HG03108 (cell line): ENCODE measurements at regions not wholly inside any gene's neighbourhood (a gene's known extent, or its start where the extent isn't known, plus 50 kb on each side); places are given as distances from the start of the nearest gene placed in this dataset.
"Not testable (repeated sequence)": the region's sequence is repeated elsewhere in the genome, so short reads cannot be mapped to it uniquely, and the experiment has no call there.

Source experiments
- ATAC-seq: cut with Tn5 transposase; IDR thresholded peaks from one replicate; pipeline ENCODE4 v1.9.1; 2021; ENCODE audit warnings: moderate library complexity; ENCODE audit not compliant: unreplicated experiment

DNA sequence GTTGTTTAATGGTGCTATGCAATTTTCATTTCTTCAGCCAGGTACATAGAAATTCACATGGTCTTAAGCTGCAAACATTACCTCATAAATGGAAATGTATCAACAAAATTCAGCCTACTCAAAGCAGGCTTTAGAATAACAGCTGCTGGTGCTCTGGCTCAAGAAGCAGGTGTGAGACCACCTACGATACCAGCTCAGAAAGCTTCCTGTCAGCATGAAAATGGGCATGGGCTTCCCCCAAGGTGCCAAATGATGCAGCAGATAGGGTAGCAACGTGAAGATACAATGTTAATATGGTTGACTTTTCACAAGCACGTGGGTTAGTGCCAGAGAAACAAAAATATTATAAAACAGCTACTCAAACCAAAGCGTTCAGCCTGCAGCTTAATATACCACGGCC is 343.4 kb upstream of the PRICKLE1 start:
- ATAC-seq = no peak

DNA sequence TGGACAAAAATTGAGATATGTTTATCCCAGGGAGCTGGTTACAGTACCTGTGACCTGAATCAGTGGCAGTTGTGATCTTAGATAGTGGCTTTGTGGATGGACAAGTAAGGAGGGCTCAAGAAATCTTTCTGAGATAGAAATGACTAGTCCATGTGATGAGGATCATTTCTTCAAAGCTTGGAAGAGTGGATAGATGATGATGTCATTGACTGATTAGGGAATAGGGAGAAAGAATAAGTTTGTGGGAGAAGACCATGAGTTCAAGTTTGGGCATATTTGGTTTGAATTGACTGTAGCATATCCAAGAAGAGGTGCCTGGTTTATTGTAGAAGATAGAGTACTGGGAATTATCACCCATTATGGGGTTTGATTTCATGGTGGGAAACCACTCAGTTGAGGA is 336.7 kb upstream of the PRICKLE1 start:
- no peak for ATAC-seq

DNA sequence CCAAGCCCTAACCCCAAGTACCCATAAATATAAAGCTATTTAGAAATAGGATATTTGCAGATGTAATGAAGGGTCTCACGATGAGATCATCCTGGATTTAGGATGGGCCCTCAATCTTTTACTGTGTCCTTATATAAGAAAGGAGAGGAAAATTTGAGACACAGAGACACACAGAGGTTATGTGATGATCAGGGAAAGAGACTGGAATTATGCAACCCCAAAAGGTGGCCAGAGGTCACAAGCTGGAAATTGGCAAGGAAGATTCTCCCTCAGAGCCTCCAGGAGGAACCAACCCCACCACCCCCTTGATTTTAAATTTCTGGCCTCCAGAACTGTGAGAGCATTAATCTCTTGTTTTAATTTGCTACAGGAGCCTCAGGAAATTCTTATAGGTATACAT is 334.9 kb upstream of the PRICKLE1 start:
- ATAC-seq = no peak

DNA sequence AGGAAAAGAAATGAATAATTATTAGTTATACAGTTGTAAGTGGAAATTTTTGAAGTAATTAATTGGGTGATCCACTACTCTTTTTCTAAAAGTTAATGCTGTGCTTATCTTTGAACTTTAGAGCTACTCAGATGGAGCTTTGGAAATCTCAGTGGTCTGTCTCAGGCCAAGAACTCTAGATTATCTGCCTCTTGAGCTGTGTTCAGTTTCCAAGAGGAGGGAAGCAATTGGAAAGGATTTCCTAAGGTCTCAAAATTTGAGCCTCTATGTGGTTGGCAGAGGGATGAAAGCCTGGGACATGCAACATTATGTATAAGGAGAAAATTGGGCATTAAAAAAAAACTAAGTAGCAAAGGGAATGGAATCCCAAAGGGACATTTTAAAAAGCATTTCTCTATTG is 334.0 kb upstream of the PRICKLE1 start:
- ATAC-seq = no peak

DNA sequence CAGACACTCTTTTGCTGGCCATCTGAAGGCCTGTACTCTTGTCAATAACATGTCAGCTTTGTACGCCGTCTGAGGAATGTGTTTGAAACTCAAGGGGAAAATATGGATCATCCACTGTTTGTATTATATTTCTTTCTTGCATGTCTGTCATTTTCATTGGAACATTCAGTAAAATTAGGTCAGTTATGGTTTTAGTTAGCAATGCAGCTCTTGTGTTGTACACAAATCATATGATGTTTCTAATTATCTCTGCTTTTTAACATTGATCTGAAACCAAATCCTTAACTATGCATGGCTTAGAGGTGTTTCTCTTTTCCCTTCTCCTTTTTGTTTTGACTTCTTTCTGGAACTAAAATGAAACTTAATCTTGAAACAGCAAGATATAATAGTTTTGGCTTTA is 333.6 kb upstream of the PRICKLE1 start:
- no peak for ATAC-seq

DNA sequence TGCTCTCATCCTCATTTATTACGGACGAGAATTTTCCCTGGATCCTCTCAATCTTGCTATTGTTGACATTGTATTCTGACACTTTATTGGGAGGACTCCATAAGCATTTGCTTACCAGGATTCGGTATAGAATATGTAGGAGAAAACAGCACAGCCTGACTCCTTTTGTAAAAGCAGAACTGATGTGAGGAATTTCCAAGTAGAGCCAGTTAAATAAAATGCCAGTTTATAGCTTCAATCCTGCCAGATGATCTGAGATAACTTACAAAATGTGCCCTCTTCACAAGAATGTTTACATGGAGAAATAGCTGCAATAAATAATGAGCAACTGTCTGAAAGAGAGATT is 332.9 kb upstream of the PRICKLE1 start:
- ATAC-seq = no peak

DNA sequence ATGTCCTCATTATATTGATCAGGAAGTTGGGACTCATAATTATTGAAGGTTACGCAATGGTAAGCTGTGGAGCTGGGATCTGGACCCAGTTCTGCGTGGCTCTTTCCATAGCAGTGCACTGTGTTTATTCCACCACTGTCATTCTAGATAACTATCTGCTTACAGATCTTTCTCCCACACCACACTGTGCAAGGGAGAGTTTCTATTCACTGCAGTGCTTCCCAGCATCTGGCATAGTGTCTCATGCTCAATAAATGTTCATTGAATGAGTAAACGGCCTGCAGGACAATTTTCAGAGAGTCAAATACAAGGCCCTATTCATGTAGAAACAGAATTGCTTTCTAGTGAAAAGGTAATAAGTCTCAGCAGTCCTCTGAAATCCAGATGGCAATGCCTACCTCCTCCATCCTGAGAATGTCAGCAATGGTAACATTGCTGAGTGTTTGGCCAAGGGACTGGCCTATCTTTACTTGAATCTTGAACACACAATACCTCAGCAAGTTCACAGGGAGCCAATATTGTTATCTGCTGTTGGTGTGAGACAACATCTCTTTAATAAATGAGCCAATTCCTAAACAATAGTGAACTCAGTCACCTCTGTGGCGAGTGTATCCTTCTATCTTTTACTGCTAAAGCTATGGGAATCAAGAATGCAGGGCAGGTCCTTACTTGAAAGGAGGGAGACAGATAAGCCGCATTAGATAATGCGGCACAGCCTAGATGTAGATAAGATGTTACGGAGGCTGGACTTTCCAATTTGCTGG is 332.4 kb upstream of the PRICKLE1 start:
- no peak for ATAC-seq

DNA sequence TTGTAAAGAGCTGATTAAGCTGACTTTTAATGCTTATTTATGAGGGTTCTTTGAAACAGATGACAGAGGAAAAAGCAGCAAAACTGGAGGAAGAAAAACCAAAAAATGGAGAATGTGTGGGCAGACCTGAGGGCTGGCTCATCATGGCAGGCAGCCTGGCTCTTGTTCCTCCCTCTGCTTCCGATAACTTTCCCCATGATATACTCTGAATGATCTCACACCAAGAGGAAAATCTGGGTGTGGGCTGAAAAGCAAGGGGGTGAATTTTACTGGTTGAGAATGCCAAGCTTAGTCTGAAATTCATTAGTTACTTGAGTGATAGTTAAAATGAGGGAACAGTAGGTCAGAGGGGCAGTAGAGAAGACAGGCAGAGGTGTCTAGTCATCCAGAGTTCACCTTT is 330.1 kb upstream of the PRICKLE1 start:
- ATAC-seq = no peak

DNA sequence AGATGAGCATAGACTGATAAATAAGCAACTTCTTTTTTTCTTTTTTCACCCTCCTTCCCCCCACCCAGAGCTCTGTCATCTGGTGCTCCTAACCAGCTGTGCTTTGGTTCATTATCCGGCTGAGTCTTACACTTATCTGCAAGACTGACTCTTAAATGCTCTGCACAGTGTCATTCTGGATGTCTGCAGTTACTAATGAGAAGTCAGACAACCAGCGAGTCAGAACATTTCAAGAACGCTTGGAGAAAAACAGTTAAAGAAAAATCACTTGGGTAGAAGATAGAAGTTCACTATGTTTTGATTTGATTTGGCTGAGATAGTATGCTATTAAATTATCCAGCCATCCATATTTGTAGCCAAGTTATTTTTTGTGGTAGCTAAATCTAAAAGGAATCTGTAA is 328.9 kb upstream of the PRICKLE1 start:
- ATAC-seq = no peak

DNA sequence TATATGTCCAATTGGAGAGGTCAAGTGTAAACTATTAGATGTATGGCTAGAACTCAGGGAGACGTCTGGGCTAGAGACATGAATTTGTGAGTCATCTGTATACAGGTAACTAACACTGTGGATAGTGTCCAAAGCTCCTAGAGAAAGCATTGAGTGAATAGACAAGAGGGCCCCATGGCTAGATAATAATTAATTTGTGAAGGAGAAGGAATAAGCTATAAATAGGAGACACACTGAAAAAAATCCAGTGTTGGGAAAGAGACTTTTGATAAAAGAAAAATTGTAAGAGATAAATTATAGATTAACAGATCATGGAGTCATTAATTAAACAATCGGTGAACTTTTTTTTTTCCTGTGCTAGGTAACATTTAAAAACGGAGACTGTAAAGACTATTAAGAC is 326.6 kb upstream of the PRICKLE1 start:
- no peak for ATAC-seq

DNA sequence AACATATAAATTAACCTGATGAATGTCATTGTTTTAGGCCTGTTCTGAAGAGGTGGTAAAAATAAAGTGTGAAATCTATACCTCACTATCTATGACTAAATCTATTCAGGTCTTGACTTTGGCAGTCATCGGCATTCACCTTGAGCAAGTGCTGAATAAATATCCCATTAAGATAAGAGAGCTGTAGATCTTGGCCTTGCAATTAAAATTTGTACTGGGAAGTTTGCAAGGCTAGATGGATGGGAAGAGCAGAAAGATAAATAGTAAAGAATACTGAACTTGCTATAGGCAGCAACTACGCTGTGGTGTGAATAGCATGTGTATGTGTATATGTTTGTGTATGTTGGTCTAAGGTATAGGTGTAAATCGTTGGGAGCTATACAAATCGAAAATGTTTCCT is 325.9 kb upstream of the PRICKLE1 start:
- no peak for ATAC-seq

DNA sequence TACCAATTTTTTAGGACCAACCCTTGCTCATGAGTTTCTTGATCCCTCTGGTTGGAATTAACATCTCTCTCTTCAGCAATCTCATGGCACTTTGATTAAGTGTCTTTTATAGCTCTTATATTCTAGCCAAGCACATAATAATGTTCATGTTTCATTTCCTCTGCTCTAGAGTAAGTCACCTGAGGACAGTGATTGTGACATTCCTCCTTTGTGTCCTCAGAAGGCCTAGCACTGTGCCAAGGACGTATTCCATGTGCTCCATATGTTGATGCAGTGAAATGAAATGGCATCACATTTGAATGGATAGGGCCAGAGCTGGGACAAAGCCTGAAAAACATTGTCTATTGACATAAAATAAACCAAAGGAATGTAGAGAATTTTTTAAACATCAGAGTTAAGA is 322.8 kb upstream of the PRICKLE1 start:
- ATAC-seq = no peak

DNA sequence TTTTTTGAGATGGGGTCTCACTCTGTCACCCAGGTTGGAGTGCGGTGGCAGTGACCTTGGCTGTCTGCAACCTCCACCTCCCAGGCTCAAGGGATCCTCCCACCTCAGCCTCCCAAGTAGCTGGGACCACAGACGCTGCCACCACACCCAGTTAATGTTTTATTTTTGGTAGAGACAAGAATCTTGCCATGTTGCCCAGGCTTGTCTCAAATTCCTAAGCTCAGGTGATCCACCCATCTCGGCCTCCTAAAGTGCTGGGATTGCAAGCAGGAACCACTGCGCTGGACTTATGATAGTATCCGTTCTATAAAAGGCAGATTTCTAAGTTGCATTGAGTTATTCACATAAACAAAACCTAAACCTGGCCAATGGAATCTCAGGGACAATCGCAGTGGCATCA is 321.1 kb upstream of the PRICKLE1 start:
- ATAC-seq = no peak

DNA sequence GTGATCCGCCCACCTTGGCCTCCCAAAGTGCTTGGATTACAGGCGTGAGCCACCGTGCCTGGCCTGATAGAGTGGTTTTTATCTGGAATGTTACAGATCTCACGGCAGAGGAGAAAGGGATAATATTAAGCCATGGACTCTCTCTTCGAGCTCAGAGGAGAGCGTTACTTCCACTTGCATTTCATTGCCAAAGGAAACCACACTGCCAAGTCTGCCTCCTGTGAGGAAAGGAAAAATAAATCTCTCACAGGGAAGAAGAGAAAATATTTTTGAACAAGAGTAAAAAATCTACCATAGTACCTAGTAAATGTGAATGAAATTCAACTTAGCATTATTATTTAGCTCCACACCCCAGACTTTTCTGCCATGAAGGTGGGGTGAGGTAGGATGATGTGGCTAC is 319.2 kb upstream of the PRICKLE1 start:
- ATAC-seq = no peak

DNA sequence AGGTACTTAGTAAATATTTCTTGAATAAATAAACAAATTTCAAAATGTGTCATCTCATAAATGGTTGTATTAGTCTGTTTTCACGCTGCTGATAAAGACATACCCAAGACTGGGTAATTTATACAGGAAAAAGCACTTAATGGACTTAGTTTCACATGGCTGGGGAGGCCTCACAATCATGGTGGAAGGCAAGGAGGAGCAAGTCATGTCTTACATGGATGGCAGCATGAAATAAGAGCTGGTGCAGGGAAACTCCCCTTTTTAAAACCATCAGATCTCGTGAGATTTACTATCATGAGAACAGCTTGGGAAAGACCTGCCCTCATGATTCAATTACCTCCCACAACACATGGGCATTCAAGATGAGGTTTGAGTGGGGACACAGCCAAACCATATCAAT is 317.3 kb upstream of the PRICKLE1 start:
- not testable (repeated sequence) for ATAC-seq

DNA sequence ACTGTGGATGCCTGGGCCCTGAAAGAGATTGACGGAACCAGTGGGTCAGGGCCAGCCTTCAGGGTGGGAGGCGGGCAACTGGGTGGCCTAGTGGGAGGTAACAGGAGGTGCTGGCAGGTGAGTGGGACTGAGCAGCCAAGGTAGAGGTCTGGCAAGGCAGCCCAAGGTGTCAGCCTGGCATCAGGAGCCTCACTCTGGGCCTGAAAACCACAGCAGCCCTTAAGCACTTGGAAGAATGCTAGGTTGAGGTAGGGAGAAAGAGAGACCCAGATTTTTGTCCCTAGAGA is 315.8 kb upstream of the PRICKLE1 start:
- no peak for ATAC-seq

DNA sequence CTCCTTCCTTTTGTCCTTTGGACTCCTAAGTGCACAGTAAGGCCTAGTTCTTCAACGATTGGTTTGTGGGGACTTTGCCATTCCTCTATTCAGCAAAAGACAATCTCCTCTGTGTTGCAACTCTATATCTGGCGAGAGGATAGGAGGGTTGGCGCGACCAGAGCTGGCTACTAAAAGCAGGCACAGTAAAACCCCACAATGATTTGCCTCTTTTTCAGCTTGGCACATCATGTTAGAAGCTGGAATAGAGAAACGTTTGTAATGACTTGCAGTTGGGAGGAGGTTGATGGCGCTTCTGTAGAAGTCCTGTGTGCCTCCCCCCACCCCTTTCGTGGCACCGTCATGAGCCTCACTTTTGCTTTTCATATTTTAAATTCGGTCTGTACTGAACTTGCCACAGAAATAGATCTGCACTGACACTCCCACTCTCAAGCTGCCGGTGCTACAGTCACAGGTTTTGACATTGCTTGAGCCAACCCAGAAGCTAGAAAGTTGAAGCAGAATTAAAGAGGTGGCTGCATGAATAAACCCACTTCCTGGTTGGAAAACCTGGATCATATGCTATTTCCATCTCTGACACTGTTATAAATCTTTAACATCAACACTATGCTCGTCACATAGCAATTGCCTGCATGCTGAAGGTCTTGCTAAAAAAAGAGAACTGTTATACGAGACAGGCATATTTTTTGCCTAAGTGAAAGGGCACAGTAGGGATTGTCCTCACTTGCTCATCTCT is 315.3 kb upstream of the PRICKLE1 start:
- ATAC-seq = no peak

DNA sequence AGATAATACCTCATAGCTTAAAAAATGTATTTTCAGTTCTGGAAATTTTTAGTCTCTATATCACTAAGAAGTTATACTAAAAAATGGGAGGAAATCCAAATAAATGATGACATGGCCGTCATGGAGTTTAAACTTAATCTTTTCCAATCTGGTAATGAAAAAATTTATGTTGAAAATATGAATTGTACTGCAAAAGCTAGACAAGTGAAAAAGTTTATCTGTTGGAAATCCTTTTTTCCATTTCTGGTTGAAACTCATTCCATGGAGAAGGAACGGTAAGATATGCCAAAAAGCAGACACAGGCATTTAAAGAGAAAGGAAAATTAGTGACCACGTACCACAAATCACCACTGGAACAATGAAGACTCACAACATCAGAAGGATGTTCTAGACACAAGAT is 314.2 kb upstream of the PRICKLE1 start:
- ATAC-seq = no peak

DNA sequence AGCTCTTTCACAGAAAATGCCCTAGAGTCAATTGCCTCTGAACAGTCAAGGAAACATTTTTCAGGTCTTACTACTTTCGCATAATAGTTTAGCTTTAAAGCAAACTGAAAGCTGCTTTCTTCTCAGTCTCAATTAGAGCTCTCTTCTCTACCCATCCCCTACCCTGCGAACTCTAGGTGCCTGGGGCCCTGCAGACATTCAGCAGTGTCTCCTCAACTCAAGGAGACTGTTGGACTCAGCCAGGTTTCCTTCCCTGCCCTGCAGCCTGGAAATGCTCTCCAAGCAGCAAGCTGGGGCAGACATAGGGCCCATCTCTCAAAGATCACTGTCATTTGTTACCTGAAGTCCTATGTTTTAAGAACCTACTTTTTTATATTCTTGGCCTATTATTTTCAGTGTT is 312.5 kb upstream of the PRICKLE1 start:
- ATAC-seq = no peak

DNA sequence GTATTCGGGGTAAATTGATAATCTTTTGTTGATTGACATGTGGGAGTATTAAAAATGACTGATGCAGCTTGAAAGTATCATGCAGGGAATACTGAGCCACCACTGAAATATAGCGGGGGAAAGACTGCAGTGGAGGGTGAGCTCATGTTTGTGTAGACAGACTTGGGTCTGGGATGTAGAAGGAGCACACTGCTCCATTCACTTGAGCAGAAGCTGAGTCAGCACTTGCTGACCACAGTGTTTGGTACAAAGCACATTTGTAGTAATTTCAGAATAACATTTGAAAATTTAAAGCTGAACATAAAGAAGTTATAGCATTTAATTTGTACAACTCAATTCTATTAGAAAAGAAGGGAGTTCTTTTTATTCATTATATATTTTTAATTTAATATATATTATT is 304.3 kb upstream of the PRICKLE1 start:
- ATAC-seq = no peak

DNA sequence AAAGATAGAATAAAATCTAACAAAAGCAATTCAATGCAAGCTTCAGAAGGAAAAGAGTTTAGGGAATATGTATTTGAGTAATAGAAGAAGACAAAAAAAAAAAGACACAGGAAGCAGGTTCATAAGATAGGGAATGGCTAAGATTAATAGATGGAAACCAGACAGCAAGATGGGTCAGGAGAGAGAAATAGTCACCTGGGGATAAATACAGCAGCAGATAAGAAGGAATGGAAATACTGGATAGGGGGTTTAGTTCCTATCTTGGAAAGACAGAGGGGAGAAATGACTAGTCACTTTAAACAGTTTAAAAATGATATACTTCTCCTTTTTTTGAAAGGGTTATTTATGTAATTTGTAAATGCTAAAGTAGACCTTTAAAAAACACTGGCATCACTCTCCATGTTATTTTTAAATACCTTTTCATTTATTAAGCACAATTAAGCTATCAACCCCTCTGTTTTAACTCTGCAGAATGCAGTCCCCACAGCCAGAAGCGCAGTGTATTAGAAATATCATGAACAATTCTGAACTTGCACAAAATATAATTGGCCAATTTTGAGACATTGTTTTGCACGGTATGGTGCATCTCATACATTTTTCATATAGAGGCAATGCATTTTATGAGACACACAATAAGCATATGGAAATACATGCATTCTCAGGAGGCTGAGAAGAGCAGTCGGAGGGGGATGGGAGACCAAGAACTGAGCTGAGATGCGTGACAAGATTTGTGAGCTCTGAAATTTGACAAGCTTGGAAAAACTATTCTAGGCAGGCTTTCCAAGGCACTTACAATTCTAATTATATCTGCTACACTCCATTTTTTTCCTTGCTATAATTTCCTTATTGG is 303.4 kb upstream of the PRICKLE1 start:
- no peak for ATAC-seq

DNA sequence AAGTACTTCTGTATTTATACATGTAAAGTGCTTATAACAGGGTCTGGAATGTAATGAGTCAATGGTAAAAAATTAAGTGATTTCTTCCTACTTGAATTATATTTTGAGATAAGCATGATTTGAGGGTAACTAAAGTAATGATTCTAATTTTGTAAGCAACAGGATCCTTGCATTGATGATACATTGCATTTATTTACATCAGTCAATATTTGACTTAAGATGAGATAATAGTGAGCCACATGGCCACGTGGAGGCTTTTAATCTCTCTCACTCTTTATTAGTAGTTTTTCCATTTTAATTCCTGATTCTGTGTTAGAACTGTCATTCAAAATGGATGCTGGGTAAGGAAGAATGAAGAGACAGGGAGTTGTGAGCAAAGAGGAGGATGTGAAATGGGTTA is 298.1 kb upstream of the PRICKLE1 start:
- ATAC-seq = no peak
